ENCODE measurements at regions not wholly inside any gene's neighbourhood (a gene's known extent, or its start where the extent isn't known, plus 50 kb on each side); places are given as distances from the start of the nearest gene placed in this dataset.

DNA sequence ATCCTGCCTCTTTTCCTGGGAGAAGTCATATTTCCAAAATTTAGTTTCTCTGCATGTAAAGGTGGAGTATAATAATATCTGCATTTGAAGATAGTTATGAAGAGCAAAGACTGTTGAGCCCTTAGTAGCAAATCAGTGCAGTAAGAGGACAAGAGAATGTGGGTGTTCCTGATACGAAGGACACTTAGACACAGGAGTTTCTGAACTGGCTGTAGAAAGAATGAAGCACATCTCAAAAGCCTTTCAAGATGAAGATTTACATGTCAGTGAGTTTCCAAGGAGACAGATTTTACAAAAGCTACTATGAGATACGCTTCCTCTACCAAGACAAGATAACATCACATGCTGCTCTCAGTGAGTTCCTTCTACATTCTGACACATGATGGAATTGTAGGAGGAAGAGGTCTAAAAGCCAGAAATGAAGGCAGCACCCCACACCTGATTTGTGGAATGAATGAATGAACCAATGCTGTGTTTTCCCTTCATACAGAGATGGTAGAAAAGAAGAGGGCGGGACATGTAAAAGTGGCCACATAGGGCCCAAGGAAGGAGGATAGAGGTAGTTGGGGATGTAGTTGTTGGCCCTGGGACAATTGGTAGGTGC, 173.6 kb upstream of the PDE1C start:
- no peak for TF ChIP-seq CTCF (IDR thresholded peaks at IDR 0.05)
- no peak for TF ChIP-seq POLR2AphosphoS5 (IDR thresholded peaks at IDR 0.05)
- TF ChIP-seq POLR2A (IDR thresholded peaks at IDR 0.05) = no peak
- TF ChIP-seq EP300 (IDR thresholded peaks at IDR 0.05) = no peak

Measured in suprapubic skin (tissue), 4 donors.